ENCODE measurements at regions not wholly inside any gene's neighbourhood (a gene's known extent, or its start where the extent isn't known, plus 50 kb on each side); places are given as distances from the start of the nearest gene placed in this dataset.

GRCh38 chr3:23029001-23029400, 174.1 kb upstream of the UBE2E2 start:
- TF ChIP-seq ZNF232 (CRISPR knock-in tag; IDR thresholded peaks at IDR 0.05; ENCODE audit: borderline replicate concordance) (no peak), ARID2 (CRISPR knock-in tag; IDR thresholded peaks at IDR 0.05; ENCODE audit: borderline replicate concordance) (no peak), HDAC1 (CRISPR knock-in tag; IDR thresholded peaks at IDR 0.05) (no peak), CTCF (CRISPR knock-in tag; IDR thresholded peaks at IDR 0.05) (no peak), ZNF609 (CRISPR knock-in tag; IDR thresholded peaks at IDR 0.05; ENCODE audit: borderline replicate concordance) (no peak), ZBTB10 (CRISPR knock-in tag; IDR thresholded peaks at IDR 0.05; ENCODE audit: borderline replicate concordance) (no peak), MAX (IDR thresholded peaks at IDR 0.05) (no peak), DMTF1 (CRISPR knock-in tag; IDR thresholded peaks at IDR 0.05) (no peak), FOXK1 (CRISPR knock-in tag; IDR thresholded peaks at IDR 0.05; ENCODE audit: borderline replicate concordance, low read depth) (no peak), AFF4 (CRISPR knock-in tag; IDR thresholded peaks at IDR 0.05) (no peak), PHF8 (CRISPR knock-in tag; IDR thresholded peaks at IDR 0.05) (no peak), SIN3B (IDR thresholded peaks at IDR 0.05; ENCODE audit: low read length) (no peak)

Data from HepG2 (cell line).